DMS 273 (cell line): ENCODE measurements at regions not wholly inside any gene's neighbourhood (a gene's known extent, or its start where the extent isn't known, plus 50 kb on each side); places are given as distances from the start of the nearest gene placed in this dataset.

Source experiments
- DNase-seq: peaks from one replicate; lab custom pipeline; 2025; ENCODE audit not compliant: unreplicated experiment; lab: John Stamatoyannopoulos, UW

DNA sequence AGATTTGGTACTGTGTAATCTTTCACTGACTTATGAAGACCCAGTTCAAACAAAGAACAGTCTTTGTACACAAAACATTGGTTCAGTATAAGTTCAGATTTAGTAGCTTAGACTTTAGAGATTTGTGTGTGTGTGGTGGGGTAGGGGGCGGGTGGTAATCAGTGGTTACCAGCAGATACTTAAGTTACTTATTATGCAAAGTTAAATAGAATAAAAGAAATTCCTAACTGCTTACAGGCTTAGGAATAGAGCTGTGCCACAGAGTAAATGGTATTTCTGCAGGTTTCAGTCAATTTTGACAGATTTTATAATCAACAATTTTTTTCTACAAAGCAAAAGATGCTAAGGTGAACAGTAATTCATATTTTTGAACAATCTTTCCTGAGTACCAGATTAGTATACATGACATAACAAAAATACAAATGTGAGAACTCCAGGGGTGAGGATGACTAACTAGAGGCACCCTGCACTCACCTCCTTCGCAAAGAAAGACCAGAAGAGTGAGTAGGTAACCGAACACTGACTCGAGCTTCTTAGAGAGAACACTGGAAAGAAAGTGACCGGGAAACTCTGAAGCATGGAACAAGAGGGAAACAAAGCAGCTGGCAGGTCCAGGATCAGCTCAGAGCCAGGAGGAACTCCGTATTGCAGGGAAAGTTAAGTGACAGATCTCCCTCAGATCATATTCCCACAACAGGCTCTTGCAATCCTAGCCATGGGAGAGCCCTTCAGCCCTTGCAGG, 560.6 kb downstream of the COL12A1 start:
- no peak for DNase-seq

DNA sequence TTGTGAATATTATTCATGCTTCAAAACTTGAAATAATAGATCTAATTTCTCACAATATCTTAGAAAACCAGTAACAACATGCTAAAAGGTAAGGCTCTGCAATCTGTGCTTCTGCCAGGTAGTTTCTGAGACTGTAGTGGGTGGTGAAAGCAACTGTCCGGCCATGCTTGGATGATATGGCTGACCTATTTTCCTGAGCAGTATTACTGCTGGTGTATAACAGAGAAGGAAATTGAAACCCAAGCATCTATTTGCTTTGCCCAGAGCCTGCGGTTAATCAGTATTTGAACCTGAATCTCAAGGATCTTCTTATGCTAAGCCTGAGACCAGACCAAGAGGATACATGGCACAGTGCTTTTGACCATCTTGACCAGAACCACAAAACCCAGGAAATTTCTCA, 563.8 kb downstream of the COL12A1 start:
- no peak for DNase-seq

DNA sequence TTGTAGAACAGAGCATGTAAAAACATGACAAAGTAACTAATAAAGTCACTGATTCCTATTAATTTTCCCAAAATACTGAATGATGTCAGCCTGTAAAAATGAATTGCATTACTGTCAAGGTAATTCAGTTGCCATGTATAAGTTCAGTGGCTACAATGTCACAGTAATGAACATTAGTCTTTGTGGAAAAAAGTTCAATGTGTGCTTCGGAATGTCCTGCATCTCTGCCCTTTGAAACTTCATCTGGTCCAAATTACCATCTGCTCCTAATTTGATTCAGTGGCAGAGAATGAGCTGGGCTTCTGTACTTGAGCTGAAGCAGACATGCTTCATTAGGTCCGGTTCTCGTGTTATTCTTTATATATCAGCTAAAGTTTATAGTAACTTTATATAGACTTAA, 567.4 kb downstream of the COL12A1 start:
- DNase-seq: no peak

DNA sequence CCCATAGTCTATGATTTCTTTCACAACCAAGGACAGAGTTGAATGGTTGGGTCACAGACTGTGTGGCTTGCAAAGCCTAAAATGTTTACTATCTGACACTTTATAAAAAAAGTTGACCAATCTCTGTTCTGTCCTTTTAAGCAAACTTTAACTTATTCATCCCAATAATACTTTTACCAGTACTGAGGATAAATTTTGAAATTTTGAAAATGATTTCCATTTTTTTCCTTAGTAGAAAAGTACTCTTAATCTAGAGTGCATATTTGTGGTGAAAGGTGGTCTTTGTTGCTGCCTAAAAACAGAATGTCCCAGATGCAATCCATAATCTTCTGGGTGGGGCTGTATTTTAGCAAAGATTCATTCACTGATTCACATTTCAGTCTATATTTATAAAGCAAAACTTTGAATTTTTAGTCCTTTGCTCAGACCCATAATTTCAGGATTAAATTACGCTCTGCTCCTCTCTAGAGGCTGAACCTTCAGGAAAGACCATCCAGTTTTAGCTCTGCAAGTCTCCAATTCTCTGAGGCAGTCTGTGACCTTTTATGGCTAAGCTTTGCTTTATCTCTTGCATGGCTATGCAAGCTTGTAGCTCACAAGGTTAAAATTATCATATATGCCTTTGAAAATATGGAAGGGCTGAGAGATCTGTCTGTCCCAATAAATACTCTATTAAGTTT, 573.5 kb downstream of the COL12A1 start:
- no peak for DNase-seq

DNA sequence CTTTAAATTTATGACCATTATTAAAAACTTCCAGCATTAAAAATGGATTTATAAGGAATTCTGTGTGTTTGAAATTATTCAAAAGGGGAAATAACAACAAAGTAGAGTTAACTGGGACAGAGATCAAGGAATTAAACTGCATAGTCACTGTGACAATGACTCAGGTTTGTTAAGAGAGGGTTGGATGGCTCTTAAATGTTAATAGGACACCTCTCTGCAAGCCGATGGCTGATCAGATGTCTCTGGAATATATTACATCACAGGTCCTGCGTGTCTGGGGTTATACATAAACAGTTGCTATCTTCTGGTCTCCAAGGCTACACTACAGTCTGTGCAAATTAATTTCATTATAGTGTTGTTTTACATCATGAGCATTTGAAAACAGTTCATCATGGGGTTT, 574.3 kb downstream of the COL12A1 start:
- no peak for DNase-seq

DNA sequence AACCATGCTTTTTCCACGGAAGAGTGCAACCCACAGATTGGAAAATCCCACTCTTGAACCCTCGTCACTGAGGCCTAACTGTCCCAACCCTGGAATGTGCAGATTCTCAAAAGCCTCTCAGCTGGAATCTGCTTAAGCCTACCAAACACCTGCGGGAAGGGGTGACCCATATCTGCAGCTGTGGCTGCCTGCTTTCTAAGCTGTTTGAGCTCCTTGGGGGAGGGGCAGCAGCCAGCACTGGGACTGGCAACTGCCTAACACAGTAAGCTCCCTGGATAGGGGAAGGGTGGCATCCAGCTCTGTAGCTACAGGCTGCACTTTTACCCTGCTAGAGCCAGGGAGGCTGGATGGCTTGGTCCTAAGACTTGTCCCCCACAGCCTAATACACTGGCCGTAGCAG, 579.6 kb downstream of the COL12A1 start:
- DNase-seq: no peak

DNA sequence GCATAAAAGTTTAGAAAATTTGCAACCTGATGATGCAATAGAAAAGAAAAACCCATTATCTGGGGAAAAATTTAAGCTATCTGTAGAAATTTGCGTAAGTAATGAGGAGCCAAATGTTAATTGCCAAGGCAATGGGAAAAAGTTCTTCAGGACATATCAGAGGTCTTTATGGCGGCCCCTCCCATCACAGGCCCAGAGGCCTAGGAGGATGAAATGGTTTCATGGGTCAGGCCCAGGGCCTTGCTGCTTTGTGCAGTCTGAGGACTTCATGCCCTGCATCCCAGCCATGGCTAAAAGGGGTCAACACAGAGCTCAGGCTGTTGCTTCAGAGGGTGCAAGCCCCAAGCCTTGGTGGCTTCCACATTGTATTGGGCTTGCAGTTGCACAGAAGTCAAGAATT, 582.8 kb downstream of the COL12A1 start:
- DNase-seq: no peak

DNA sequence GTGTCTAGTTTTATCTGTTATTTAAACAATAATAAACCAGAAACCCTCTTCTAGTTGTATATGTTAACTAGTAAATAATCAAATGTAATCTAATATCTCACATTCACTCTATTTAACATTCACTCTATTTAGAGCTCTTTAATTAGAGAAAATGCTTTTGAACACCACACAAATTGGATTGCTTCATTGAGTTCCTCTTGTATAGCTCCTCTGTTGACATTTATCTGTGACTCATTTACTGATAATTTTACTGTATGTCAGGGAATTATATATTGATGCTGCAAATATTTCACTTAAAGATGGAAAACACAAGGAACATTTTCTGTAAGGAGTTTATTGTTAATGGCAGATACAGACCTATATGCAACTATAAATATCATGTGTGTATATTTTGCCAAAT, 594.6 kb downstream of the COL12A1 start:
- no peak for DNase-seq

DNA sequence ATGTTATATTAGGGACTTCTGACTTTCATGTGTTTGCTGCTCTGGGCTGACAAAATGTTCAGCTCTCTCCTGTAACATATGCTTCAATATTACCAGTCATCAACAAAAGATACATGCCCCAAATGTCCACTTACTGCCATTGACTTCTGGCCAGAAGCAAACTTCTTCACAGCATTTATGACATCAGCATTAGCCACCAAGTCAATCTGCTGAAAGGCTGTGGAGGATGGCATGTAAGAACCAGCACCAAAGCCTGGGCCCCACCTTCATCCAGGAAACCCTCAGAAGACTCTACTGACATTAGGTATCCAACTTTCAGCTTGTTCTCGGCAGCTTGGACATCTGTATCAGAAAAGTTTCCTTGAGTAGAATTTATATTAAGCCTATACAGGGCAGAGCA, 595.5 kb downstream of the COL12A1 start:
- DNase-seq: no peak

DNA sequence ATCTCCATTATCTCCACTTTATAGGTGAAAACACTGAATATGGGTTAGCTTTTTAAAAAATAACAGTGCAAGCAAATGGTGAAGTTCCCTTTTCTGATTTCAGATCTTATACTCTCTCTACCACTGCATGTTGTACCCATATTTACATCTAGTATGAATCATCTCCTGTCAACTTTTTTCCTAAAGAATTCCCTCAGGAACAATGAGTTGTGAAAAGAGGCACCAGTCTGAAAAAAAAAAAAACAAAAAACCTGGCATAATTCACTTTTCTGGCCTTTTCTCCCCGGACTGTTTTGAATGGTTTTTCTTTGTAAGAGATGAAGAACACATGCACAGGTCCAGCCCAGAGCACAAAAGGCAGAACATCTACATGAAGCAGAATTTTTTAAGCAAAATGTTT, 596.0 kb downstream of the COL12A1 start:
- no peak for DNase-seq

DNA sequence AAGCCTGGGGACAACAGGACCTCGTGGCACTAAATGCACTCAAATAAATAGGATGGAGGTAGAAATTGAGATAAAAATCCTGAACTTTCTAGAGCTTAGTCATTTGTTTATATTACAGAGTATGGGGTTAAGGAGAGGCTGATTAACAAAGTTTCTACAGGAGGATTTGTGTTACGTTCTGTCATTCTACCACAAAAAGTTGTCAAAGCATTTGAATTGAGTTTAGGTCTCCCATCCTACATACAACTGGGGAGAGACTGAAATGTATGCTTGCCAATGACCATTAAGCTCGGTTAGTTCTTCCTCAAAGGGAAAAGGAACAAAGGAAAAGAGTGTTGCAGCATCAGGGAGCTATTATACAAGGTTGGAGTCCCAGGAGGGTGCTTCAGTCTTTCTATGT, 597.9 kb downstream of the COL12A1 start:
- no peak for DNase-seq

DNA sequence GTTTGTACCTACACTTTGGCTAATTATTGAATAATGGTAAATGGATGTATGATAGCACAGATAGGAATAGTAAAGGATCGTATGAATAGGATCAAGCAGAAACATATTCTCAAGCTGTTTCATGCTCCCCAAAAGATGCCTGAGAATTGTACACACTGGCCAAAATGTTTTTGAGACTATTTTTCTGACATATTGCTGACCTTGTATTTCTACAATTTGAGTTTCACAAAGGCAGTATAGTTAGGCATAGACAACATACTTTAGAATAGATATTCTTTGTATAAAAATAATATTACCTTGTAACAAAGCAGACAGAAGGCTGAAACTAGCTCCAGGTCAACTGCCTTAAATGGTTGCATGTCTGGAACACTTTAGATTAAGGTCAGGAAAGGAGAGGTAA, 598.4 kb downstream of the COL12A1 start:
- no peak for DNase-seq

DNA sequence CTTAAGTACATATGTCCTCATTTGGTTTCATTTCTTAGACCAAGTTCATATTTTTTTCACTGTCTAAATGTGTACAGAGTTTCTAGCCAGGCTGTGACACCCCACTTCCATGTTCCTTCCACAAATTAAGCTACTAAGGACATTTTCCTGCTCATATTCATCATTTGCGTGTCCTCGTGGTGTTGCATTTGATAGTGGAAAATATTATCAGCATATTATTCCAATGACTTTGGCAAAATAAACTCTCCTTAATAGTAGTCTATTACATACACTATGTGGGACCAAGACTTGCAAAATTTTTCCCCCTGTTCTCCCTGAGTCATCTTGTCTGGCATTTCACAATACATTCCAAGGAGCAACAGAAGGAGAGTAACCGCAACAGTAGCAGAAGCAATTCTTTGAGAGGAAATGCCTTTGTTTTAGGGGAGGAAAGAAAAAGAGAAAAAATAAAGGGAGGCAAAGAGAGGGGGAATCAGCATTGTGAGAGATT, 599.2 kb downstream of the COL12A1 start:
- DNase-seq: no peak

DNA sequence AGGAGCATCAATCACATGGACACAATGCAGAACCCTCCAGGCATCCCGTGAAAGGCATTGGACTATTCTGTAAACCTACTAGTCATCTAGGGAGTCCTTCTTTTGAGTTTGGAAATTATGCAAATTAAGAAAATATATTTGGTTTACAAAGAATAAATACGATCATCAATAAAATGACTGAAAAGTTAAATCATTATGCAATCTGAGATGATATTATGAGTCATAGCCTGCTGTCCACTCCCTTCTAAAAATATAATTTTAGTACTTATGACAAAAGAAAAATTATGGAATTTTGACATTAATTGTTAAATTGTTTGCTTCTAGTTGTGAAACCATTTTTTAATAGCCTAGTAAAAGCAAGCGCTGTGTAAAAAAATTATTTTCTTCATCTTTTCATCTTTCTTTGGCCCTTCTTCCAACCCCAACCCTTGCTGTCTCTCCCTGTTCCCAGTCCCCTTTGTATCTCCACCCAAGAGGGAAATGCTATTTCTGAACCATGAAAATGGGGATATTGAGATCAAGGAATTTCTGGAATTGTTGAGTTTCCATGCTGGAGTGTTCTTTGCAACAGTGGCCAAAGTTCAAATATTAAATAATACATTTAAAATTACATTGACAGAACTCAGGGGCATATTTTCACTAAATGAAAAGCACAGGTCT, 599.8 kb downstream of the COL12A1 start:
- DNase-seq: no peak

DNA sequence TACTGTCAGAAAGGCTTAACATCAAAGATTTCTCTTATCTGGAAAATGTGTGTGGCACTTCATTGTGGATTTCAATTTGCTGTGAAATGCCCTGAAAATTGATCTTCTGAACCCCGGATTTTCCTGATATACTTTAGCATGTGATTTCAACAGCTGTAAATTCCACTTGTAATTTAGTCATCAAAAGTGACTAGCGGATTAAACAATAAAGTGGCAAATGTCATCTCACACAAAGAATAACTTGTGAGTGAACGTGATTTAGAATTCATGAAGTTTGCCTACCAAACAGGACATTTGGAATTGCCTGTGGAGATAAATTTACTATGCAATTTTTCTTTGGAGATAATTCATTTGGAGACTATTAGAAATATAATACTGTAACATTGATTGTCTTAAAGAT, 601.6 kb downstream of the COL12A1 start:
- DNase-seq: no peak

DNA sequence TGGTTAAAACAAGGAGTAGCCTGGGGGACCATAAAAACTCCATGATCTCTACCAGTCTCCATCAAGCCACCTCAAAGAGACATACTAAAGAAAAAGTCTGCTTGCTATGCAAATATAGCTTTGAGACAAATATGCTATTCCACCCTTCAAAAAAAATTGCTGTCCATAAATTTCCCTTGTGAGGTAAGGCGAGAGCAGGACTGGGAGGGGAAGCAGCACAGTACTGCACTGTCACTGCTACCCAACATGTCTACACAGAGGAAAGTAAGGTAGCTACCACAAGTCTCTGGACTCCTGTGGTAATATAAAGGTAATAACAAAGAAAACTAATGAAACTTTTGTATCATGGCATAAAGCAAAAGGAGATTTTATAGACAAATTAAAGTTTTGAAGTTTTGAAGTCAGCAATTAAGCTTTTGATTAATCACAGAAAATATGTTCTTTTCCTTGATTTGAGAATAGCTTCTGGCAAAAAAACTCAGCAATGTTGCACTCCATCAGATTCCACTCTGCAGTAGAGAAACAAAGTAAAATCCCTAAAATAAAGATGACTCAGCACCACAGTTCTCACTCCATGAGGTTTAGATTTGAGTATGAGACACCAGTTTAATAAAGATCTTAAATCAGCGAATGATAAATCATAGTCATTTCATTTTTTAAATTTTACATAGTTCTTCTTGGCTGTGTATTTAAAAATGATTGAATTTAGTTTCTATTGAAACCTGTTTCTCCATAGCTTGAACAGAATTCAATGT, 602.4 kb downstream of the COL12A1 start:
- DNase-seq: no peak

DNA sequence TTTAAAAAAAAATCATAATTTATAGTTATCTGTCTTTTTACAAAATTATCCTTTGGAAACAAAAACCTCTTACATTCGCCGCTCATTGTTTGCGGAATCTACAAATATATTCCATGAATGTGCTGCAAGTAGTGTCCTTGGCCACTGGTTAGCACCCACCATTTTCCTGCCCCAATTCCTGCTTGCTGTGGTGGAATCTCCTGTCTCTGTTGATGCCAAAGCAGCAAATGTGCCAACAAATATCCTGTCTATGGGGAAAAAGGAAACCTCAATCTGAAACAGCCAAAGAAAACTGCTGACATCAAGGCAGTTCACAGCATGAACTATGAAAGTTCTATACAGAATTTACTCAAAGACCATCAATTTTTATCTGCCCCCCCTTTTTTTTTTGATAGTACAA, 603.6 kb downstream of the COL12A1 start:
- no peak for DNase-seq

DNA sequence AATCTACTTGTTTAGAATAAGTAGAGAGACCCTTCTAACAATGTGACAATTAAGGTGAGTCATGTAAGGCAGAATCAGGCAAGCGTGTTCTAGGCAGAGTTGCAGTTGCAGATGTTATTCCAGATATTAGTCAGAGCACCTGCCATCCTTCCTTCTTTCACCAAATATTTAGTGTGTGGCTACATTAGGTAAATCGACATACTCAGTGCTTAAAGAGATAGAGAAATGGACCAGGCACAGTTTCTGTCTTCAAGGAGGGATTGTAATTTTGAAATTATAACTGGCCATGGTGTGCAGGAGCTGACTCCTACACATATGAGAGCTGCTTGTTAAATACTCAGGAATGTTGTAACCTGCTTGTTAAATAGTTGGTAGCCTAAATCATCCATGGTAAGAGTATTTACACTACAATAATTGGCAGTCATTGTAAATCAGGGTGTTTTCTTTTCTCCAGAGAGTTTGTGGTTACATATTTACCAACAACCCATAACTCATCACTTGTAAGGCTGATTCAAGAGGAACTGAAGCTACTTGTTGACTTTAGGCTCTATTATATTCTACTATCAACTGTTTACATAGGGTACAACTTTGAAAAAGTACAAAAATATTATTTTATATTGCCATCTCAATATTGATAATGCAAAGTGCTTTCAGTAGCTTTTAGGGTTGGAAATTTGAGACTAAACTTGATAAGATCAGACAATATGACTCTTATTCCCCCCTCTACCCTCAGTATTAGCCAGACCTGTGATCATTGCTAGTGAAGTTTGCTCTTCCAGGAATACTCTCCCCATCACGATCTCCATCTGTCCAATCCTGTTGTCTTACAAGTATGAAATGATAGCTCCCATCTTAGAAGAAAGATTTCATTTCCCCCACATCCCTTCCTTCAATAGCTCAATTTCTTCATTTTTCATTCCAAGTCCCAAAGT, 607.1 kb downstream of the COL12A1 start:
- no peak for DNase-seq

DNA sequence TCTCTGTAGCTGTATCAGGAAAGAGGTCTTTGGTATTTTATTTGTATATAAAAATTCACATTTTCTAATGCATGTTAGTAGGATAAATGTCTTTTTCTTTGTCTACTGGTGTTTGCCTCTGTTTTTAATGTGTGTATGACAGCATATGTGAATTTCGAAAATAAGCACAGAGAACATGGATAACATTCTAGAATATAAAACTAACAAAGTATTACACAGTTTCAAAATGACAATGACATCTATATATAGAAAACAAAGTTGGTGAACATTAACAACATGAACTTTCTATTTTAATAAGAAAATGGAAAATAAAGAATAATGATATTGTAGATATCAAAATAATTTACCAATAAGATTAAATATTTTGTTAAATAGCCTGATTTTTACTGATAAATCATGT, 608.0 kb downstream of the COL12A1 start:
- no peak for DNase-seq

DNA sequence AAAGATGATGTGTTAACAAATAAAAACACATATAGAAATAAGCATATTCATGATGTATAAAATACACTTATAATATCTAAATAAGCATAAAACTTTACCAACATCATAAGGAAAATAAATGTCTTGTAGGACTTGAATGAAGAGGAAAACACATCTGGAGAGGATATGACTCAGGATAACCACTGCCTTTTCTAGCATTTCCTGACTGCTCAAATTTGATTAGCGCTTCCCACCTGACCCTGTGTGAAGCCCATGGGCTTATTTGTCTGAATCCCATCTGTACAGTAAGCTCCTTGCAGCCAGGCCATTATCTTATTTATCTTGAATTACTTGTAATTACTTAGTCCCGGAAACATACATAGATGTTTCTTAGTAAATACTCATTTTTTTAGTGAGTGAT, 608.6 kb downstream of the COL12A1 start:
- DNase-seq: no peak
